HL-60 (cell line): ENCODE measurements at regions not wholly inside any gene's neighbourhood (a gene's known extent, or its start where the extent isn't known, plus 50 kb on each side); places are given as distances from the start of the nearest gene placed in this dataset.

ENCODE experiments used
- TF ChIP-seq, protein P1 (sequence below): IDR thresholded peaks from one replicate; pipeline ENCODE4 v1.5.1; 2011; ENCODE audit warnings: low read length, control low read depth, inconsistent platforms; ENCODE audit not compliant: insufficient read depth
- TF ChIP-seq, protein P2 (sequence below): IDR thresholded peaks from 2 replicates; pipeline ENCODE4 v1.6.1; 2012; ENCODE audit warnings: low read depth; ENCODE audit not compliant: insufficient replicate concordance

DNA sequence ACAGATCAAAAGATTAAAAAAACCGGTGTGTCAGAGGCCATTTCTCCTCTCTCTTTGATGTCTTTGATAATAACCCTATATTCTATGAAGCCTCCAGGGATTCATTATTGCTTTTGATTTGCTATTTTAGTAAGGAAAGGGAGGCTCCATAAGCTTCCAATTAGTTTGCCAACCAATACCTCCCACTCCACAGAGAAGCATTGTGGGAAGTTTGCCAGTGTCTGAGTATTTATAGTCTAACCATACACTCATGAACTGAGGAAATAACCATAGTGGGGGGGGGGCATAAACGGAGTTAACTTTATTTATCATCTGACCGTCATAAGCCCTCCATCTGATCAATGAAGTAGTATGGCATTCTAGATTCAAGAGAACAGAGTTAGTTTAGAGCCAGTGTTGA, 1066.8 kb upstream of the PABPC4L start:
- TF ChIP-seq, protein P1, sequence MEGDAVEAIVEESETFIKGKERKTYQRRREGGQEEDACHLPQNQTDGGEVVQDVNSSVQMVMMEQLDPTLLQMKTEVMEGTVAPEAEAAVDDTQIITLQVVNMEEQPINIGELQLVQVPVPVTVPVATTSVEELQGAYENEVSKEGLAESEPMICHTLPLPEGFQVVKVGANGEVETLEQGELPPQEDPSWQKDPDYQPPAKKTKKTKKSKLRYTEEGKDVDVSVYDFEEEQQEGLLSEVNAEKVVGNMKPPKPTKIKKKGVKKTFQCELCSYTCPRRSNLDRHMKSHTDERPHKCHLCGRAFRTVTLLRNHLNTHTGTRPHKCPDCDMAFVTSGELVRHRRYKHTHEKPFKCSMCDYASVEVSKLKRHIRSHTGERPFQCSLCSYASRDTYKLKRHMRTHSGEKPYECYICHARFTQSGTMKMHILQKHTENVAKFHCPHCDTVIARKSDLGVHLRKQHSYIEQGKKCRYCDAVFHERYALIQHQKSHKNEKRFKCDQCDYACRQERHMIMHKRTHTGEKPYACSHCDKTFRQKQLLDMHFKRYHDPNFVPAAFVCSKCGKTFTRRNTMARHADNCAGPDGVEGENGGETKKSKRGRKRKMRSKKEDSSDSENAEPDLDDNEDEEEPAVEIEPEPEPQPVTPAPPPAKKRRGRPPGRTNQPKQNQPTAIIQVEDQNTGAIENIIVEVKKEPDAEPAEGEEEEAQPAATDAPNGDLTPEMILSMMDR: no peak
- TF ChIP-seq, protein P2, sequence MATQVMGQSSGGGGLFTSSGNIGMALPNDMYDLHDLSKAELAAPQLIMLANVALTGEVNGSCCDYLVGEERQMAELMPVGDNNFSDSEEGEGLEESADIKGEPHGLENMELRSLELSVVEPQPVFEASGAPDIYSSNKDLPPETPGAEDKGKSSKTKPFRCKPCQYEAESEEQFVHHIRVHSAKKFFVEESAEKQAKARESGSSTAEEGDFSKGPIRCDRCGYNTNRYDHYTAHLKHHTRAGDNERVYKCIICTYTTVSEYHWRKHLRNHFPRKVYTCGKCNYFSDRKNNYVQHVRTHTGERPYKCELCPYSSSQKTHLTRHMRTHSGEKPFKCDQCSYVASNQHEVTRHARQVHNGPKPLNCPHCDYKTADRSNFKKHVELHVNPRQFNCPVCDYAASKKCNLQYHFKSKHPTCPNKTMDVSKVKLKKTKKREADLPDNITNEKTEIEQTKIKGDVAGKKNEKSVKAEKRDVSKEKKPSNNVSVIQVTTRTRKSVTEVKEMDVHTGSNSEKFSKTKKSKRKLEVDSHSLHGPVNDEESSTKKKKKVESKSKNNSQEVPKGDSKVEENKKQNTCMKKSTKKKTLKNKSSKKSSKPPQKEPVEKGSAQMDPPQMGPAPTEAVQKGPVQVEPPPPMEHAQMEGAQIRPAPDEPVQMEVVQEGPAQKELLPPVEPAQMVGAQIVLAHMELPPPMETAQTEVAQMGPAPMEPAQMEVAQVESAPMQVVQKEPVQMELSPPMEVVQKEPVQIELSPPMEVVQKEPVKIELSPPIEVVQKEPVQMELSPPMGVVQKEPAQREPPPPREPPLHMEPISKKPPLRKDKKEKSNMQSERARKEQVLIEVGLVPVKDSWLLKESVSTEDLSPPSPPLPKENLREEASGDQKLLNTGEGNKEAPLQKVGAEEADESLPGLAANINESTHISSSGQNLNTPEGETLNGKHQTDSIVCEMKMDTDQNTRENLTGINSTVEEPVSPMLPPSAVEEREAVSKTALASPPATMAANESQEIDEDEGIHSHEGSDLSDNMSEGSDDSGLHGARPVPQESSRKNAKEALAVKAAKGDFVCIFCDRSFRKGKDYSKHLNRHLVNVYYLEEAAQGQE: no peak
